Prostate gland (tissue), 2 donors: ENCODE measurements at regions not wholly inside any gene's neighbourhood (a gene's known extent, or its start where the extent isn't known, plus 50 kb on each side); places are given as distances from the start of the nearest gene placed in this dataset.

ENCODE experiments used
- DNase-seq: peaks from one replicate; pipeline ENCODE4 v3.0.0-alpha.2; 2019; ENCODE audit warnings: low spot score
- H3K27ac ChIP-seq, 2 donors: fragments of 200-600 bp; sonication (generic); 2 replicates each; pipeline ENCODE4 v1.5.1; 2017 to 2019
- H3K27me3 ChIP-seq: fragments of 200-600 bp; sonication (generic); replicated peaks from 2 replicates; pipeline ENCODE4 v1.5.1; 2019; ENCODE audit not compliant: insufficient read depth
- H3K36me3 ChIP-seq, 2 donors: fragments of 200-600 bp; sonication (generic); 1 replicate in 1 of 2; 2 replicates in 1 of 2; pipeline versions ENCODE4 v1.5.1 to v1.8.1; 2017 to 2019
- H3K4me1 ChIP-seq: fragments of 200-600 bp; sonication (generic); replicated peaks from 2 replicates; pipeline ENCODE4 v1.5.1; 2019
- H3K4me3 ChIP-seq, 2 donors: fragments of 200-600 bp; sonication (generic); 2 replicates each; pipeline ENCODE4 v1.5.1; 2017 to 2019
- H3K9me3 ChIP-seq: fragments of 200-600 bp; sonication (generic); 2 replicates; pipeline ENCODE4 v1.5.1; 2017
- POLR2A ChIP-seq: fragments of 450-650 bp; IDR thresholded peaks from one replicate; pipeline ENCODE4 v1.6.1; 2016; ENCODE audit warnings: antibody characterized with exemption, mild to moderate bottlenecking
- POLR2AphosphoS5 ChIP-seq: sonication (generic); formaldehyde crosslinking; IDR thresholded peaks from one replicate; pipeline ENCODE4 v1.6.1; 2017; ENCODE audit warnings: antibody characterized with exemption
- WGBS: methylation state at CpG from one replicate; pipeline ENCODE4 v1.1.5; 2018; 5-methylcytosine and 5-hydroxymethylcytosine counted together
- intact Hi-C: fragments of 100-400 bp; cut with DNase I; formaldehyde crosslinking; loops from one replicate; pipeline ENCODE4 v1.14.2; 2022
- TF ChIP-seq, protein P1 (sequence below), 4 experiments: fragments of 200-600 bp in 2 of 4; fragments of 450-650 bp in 2 of 4; sonication (generic) in 2 of 4; IDR thresholded peaks; 1 replicate in 3 of 4; 2 replicates in 1 of 4; pipeline ENCODE4 v1.5.1; 2016 to 2019; ENCODE audit warnings: antibody characterized with exemption in 4 of 4, mild to moderate bottlenecking in 2 of 4, moderate library complexity in 2 of 4

DNA sequence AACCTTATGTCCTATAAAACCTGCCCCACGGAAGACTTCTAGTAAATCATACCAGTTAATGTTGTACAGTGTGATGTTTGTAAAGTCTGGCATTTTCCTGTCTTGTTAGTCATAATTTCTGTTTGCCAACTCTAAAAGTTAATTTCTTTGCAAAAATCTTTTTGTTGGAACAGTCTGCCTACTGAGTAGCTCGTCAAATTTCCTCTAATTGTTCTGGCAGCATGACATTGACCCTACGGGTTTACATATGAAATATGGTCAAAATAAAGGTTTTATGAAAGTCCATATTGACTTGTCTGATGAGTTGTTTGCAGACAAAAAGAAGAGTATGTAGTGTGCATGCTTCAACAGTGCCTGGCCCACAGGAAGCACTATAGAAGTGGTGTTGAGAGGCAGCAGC, 79.8 kb upstream of the SOX2 start:
- Histone ChIP-seq H3K4me1 (no peaks in the 10 kb centered on the region), H3K4me3 (no peak overlapping the region), H3K36me3 (no peaks in the 10 kb centered on the region), H3K27me3 (no peaks in the 10 kb centered on the region), H3K27ac (no peak overlapping the region), H3K9me3 (no peaks in the 10 kb centered on the region)
- intact Hi-C loops = no loop called here
- DNase-seq = no peak
- WGBS = 29% methylated on average over 3 of the region's 3 CpGs
- no peak for TF ChIP-seq POLR2A
- TF ChIP-seq POLR2AphosphoS5 = no peak
- TF ChIP-seq, protein P1, sequence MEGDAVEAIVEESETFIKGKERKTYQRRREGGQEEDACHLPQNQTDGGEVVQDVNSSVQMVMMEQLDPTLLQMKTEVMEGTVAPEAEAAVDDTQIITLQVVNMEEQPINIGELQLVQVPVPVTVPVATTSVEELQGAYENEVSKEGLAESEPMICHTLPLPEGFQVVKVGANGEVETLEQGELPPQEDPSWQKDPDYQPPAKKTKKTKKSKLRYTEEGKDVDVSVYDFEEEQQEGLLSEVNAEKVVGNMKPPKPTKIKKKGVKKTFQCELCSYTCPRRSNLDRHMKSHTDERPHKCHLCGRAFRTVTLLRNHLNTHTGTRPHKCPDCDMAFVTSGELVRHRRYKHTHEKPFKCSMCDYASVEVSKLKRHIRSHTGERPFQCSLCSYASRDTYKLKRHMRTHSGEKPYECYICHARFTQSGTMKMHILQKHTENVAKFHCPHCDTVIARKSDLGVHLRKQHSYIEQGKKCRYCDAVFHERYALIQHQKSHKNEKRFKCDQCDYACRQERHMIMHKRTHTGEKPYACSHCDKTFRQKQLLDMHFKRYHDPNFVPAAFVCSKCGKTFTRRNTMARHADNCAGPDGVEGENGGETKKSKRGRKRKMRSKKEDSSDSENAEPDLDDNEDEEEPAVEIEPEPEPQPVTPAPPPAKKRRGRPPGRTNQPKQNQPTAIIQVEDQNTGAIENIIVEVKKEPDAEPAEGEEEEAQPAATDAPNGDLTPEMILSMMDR (IDR thresholded peaks at IDR 0.05) = no peak

DNA sequence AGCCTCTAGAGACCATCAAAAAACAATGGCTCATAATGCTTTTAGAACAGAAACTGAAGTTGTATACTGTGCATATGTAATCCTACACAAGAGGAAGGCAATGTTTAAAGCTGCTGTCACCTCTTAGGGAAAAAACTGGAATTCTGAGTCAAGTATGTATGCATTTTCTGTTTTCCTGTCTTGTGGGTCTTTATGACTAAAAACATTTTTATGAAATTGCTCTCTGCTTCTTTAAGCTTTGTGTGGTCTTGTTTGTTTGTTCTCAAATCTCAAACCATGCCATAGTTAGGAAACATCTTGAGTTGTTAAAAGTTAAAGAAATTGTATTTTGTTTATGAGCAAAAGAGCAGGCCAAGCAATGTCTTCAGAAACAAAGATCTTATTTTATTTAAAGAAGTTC, 80.9 kb upstream of the SOX2 start:
- no peak overlapping the region for H3K27ac ChIP-seq
- no peak overlapping the region for H3K4me3 ChIP-seq
- TF ChIP-seq, protein P1 (IDR thresholded peaks at IDR 0.05) = no peak
- TF ChIP-seq POLR2A (no peak), POLR2AphosphoS5 (no peak)
- H3K4me1 ChIP-seq = no peaks in the 10 kb centered on the region
- no peaks in the 10 kb centered on the region for H3K27me3 ChIP-seq
- no peak for DNase-seq
- H3K36me3 ChIP-seq = no peaks in the 10 kb centered on the region
- H3K9me3 ChIP-seq = no peaks in the 10 kb centered on the region
- intact Hi-C loops = no loop called here

DNA sequence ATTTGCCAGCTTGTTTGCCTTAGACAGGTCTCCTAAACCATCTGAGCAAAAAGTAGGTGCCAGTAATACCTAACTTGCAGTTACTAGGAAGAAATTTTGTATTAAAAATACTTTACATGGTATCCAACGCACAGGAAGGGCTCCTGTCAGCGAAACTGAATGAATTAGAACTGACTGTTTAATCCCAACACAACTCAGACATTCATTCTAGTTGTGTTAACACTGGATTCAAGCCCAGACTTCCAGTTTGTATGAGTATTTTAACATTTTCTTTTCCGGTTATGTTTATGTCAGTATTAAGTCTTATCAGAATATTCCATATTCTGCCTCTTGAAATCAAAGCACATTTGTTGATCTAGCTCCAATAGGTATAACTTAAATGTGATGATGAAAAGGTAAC, 82.0 kb upstream of the SOX2 start:
- no peaks in the 10 kb centered on the region for H3K4me1 ChIP-seq
- intact Hi-C loops = no loop called here
- H3K36me3 ChIP-seq = no peaks in the 10 kb centered on the region
- no peaks in the 10 kb centered on the region for H3K27me3 ChIP-seq
- H3K4me3 ChIP-seq = no peak overlapping the region
- no peak for DNase-seq
- H3K9me3 ChIP-seq = no peaks in the 10 kb centered on the region
- 60% methylated on average over 3 of the region's 3 CpGs for WGBS
- no peak overlapping the region for H3K27ac ChIP-seq
- no peak for TF ChIP-seq POLR2A
- TF ChIP-seq, protein P1 (IDR thresholded peaks at IDR 0.05) = no peak
- TF ChIP-seq POLR2AphosphoS5 = no peak

DNA sequence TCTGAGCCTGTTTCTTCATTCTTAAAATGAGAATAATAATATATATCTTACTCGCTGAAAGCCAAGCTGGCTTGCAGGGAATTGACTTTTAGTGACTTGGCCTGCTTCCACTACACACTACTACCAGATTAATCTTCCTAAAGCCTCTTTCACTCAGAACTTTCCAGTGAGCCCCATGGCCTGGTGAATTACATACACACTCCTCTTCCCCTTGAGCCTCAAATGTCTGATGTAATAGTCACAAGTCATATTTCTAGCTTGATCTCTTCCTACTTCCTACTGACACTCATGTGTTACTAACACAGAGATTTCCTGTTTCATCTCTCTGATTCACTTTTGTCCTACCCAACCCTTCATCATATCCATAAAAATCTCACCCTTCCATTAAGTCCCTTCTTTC, 82.7 kb upstream of the SOX2 start:
- TF ChIP-seq POLR2A (no peak), POLR2AphosphoS5 (no peak)
- TF ChIP-seq, protein P1 (IDR thresholded peaks at IDR 0.05) = no peak
- WGBS = 88% methylated on average over 1 of the region's 1 CpG
- no peak for DNase-seq

DNA sequence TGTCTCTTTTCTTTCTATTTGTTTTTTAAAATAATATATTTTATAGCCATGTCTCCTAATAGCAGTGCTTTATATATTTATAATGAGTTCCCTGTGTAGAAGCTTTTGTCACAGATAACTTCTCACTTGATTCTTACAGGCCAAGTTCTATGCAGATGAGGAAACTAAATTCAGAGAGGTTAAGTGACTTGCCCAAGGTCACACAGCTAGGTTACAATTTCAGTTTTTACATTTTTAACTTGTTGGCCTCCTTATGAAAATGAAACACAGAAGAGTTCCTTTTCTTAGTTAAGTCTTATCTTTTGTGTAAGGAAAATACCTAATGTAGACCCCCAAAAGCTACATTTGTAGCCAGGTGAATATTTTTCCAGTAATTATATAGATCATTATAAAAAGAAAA, 83.3 kb upstream of the SOX2 start:
- TF ChIP-seq POLR2A (no peak), POLR2AphosphoS5 (no peak)
- TF ChIP-seq, protein P1 (IDR thresholded peaks at IDR 0.05) = no peak
- Histone ChIP-seq H3K4me1 (no peaks in the 10 kb centered on the region), H3K36me3 (no peaks in the 10 kb centered on the region), H3K9me3 (no peaks in the 10 kb centered on the region), H3K4me3 (no peak overlapping the region), H3K27me3 (no peaks in the 10 kb centered on the region), H3K27ac (no peak overlapping the region)
- no peak for DNase-seq
- intact Hi-C loops = no loop called here

More for the DNA sequence above, 82.7 kb upstream of the SOX2 start:
- Histone ChIP-seq H3K4me1 (no peaks in the 10 kb centered on the region), H3K27ac (no peak overlapping the region), H3K9me3 (no peaks in the 10 kb centered on the region), H3K4me3 (no peak overlapping the region), H3K36me3 (no peaks in the 10 kb centered on the region), H3K27me3 (no peaks in the 10 kb centered on the region)
- intact Hi-C loops = no loop called here
